ENCODE measurements at regions not wholly inside any gene's neighbourhood (a gene's known extent, or its start where the extent isn't known, plus 50 kb on each side); places are given as distances from the start of the nearest gene placed in this dataset.

GRCh38 chr13:82245860-82246259 lies 1636.4 kb downstream of the SLITRK1 start:
- TF ChIP-seq CTCF (IDR thresholded peaks at IDR 0.05; ENCODE audit: poor library complexity, severe bottlenecking) = no peak
- Histone ChIP-seq H3K27me3 (ENCODE audit: insufficient read depth, poor library complexity, severe bottlenecking) (no peaks in the 10 kb centered on the region), H3K9me3 (ENCODE audit: severe bottlenecking) (no peaks in the 10 kb centered on the region), H3K4me1 (ENCODE audit: insufficient read depth, poor library complexity, severe bottlenecking) (no peaks in the 10 kb centered on the region), H3K27ac (ENCODE audit: poor library complexity, severe bottlenecking) (no peak overlapping the region), H3K36me3 (ENCODE audit: low read depth) (no peaks in the 10 kb centered on the region), H3K4me3 (ENCODE audit: severe bottlenecking) (no peak overlapping the region)
- ATAC-seq (ENCODE audit: low read depth) = no peak
- no peak for DNase-seq (ENCODE audit: low spot score)

- Histone ChIP-seq H3K4me1 (ENCODE audit: insufficient read depth, poor library complexity, severe bottlenecking) (no peaks in the 10 kb centered on the region), H3K4me3 (ENCODE audit: severe bottlenecking) (no peak overlapping the region), H3K27ac (ENCODE audit: poor library complexity, severe bottlenecking) (no peak overlapping the region), H3K27me3 (ENCODE audit: insufficient read depth, poor library complexity, severe bottlenecking) (no peaks in the 10 kb centered on the region), H3K9me3 (ENCODE audit: severe bottlenecking) (no peaks in the 10 kb centered on the region), H3K36me3 (ENCODE audit: low read depth) (no peaks in the 10 kb centered on the region)
- ATAC-seq (ENCODE audit: low read depth) = no peak
- DNase-seq (ENCODE audit: low spot score) = no peak
- no peak for TF ChIP-seq CTCF (IDR thresholded peaks at IDR 0.05; ENCODE audit: poor library complexity, severe bottlenecking)
Observed at GRCh38 chr13:82224806-82225205, 1657.5 kb downstream of the SLITRK1 start.

- no peak for ATAC-seq (ENCODE audit: low read depth)
- H3K36me3 ChIP-seq (ENCODE audit: low read depth) = no peaks in the 10 kb centered on the region
- no peak overlapping the region for H3K27ac ChIP-seq (ENCODE audit: poor library complexity, severe bottlenecking)
- no peaks in the 10 kb centered on the region for H3K27me3 ChIP-seq (ENCODE audit: insufficient read depth, poor library complexity, severe bottlenecking)
- no peaks in the 10 kb centered on the region for H3K9me3 ChIP-seq (ENCODE audit: severe bottlenecking)
- TF ChIP-seq CTCF (IDR thresholded peaks at IDR 0.05; ENCODE audit: poor library complexity, severe bottlenecking) = no peak
- H3K4me1 ChIP-seq (ENCODE audit: insufficient read depth, poor library complexity, severe bottlenecking) = no peaks in the 10 kb centered on the region
- no peak for DNase-seq (ENCODE audit: low spot score)
- no peak overlapping the region for H3K4me3 ChIP-seq (ENCODE audit: severe bottlenecking)
Observed at GRCh38 chr13:82221621-82222020, 1660.7 kb downstream of the SLITRK1 start.

- H3K4me1 ChIP-seq (ENCODE audit: insufficient read depth, poor library complexity, severe bottlenecking) = no peaks in the 10 kb centered on the region
- DNase-seq (ENCODE audit: low spot score) = no peak
- no peak for TF ChIP-seq CTCF (IDR thresholded peaks at IDR 0.05; ENCODE audit: poor library complexity, severe bottlenecking)
- no peak for ATAC-seq (ENCODE audit: low read depth)
- H3K4me3 ChIP-seq (ENCODE audit: severe bottlenecking) = no peak overlapping the region
- no peaks in the 10 kb centered on the region for H3K9me3 ChIP-seq (ENCODE audit: severe bottlenecking)
- no peak overlapping the region for H3K27ac ChIP-seq (ENCODE audit: poor library complexity, severe bottlenecking)
- no peaks in the 10 kb centered on the region for H3K36me3 ChIP-seq (ENCODE audit: low read depth)
- no peaks in the 10 kb centered on the region for H3K27me3 ChIP-seq (ENCODE audit: insufficient read depth, poor library complexity, severe bottlenecking)
Observed at GRCh38 chr13:82220641-82221040, 1661.6 kb downstream of the SLITRK1 start.

GRCh38 chr13:82216165-82216564 lies 1666.1 kb downstream of the SLITRK1 start:
- peaks cover 4% of the 10 kb centered on the region for H3K9me3 ChIP-seq (ENCODE audit: severe bottlenecking)
- DNase-seq (ENCODE audit: low spot score) = no peak
- no peak for TF ChIP-seq CTCF (IDR thresholded peaks at IDR 0.05; ENCODE audit: poor library complexity, severe bottlenecking)
- H3K4me1 ChIP-seq (ENCODE audit: insufficient read depth, poor library complexity, severe bottlenecking) = no peaks in the 10 kb centered on the region
- no peaks in the 10 kb centered on the region for H3K27me3 ChIP-seq (ENCODE audit: insufficient read depth, poor library complexity, severe bottlenecking)
- H3K27ac ChIP-seq (ENCODE audit: poor library complexity, severe bottlenecking) = no peak overlapping the region
- no peaks in the 10 kb centered on the region for H3K36me3 ChIP-seq (ENCODE audit: low read depth)
- H3K4me3 ChIP-seq (ENCODE audit: severe bottlenecking) = no peak overlapping the region
- no peak for ATAC-seq (ENCODE audit: low read depth)
